SK-N-SH (cell line): ENCODE measurements at regions not wholly inside any gene's neighbourhood (a gene's known extent, or its start where the extent isn't known, plus 50 kb on each side); places are given as distances from the start of the nearest gene placed in this dataset.

Source experiments
- ZBTB33 ChIP-seq: IDR thresholded peaks from 2 replicates; pipeline ENCODE4 v1.4.0; 2012; ENCODE audit warnings: low read depth, borderline replicate concordance
- TF ChIP-seq, protein P1 (sequence below): fragments of 200-600 bp; sonication (generic); IDR thresholded peaks from 2 replicates; pipeline ENCODE4 v1.6.1; 2017; ENCODE audit warnings: antibody characterized with exemption, mild to moderate bottlenecking, moderate library complexity

GRCh38 chr10:113970641-113971040 lies 73.0 kb upstream of the ADRB1 start:
- no peak for TF ChIP-seq ZBTB33
- TF ChIP-seq, protein P1, sequence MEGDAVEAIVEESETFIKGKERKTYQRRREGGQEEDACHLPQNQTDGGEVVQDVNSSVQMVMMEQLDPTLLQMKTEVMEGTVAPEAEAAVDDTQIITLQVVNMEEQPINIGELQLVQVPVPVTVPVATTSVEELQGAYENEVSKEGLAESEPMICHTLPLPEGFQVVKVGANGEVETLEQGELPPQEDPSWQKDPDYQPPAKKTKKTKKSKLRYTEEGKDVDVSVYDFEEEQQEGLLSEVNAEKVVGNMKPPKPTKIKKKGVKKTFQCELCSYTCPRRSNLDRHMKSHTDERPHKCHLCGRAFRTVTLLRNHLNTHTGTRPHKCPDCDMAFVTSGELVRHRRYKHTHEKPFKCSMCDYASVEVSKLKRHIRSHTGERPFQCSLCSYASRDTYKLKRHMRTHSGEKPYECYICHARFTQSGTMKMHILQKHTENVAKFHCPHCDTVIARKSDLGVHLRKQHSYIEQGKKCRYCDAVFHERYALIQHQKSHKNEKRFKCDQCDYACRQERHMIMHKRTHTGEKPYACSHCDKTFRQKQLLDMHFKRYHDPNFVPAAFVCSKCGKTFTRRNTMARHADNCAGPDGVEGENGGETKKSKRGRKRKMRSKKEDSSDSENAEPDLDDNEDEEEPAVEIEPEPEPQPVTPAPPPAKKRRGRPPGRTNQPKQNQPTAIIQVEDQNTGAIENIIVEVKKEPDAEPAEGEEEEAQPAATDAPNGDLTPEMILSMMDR: no peak
